Prostate gland (tissue), 2 donors: ENCODE measurements at regions not wholly inside any gene's neighbourhood (a gene's known extent, or its start where the extent isn't known, plus 50 kb on each side); places are given as distances from the start of the nearest gene placed in this dataset.

ENCODE experiments used
- DNase-seq: peaks from one replicate; pipeline ENCODE4 v3.0.0-alpha.2; 2019; ENCODE audit warnings: low spot score
- H3K27ac ChIP-seq, 2 donors: fragments of 200-600 bp; sonication (generic); 2 replicates each; pipeline ENCODE4 v1.5.1; 2017 to 2019
- H3K27me3 ChIP-seq: fragments of 200-600 bp; sonication (generic); replicated peaks from 2 replicates; pipeline ENCODE4 v1.5.1; 2019; ENCODE audit not compliant: insufficient read depth
- H3K36me3 ChIP-seq, 2 donors: fragments of 200-600 bp; sonication (generic); 1 replicate in 1 of 2; 2 replicates in 1 of 2; pipeline versions ENCODE4 v1.5.1 to v1.8.1; 2017 to 2019
- H3K4me1 ChIP-seq: fragments of 200-600 bp; sonication (generic); replicated peaks from 2 replicates; pipeline ENCODE4 v1.5.1; 2019
- H3K4me3 ChIP-seq, 2 donors: fragments of 200-600 bp; sonication (generic); 2 replicates each; pipeline ENCODE4 v1.5.1; 2017 to 2019
- H3K9me3 ChIP-seq: fragments of 200-600 bp; sonication (generic); 2 replicates; pipeline ENCODE4 v1.5.1; 2017
- CTCF ChIP-seq, 4 experiments: fragments of 200-600 bp in 2 of 4; fragments of 450-650 bp in 2 of 4; sonication (generic) in 2 of 4; IDR thresholded peaks; 1 replicate in 3 of 4; 2 replicates in 1 of 4; pipeline ENCODE4 v1.5.1; 2016 to 2019; ENCODE audit warnings: antibody characterized with exemption in 4 of 4, mild to moderate bottlenecking in 2 of 4, moderate library complexity in 2 of 4
- POLR2A ChIP-seq: fragments of 450-650 bp; IDR thresholded peaks from one replicate; pipeline ENCODE4 v1.6.1; 2016; ENCODE audit warnings: antibody characterized with exemption, mild to moderate bottlenecking
- POLR2AphosphoS5 ChIP-seq: sonication (generic); formaldehyde crosslinking; IDR thresholded peaks from one replicate; pipeline ENCODE4 v1.6.1; 2017; ENCODE audit warnings: antibody characterized with exemption
- WGBS: methylation state at CpG from one replicate; pipeline ENCODE4 v1.1.5; 2018; 5-methylcytosine and 5-hydroxymethylcytosine counted together
- intact Hi-C: fragments of 100-400 bp; cut with DNase I; formaldehyde crosslinking; loops from one replicate; pipeline ENCODE4 v1.14.2; 2022

- Histone ChIP-seq H3K4me3 (no peak overlapping the region), H3K36me3 (no peaks in the 10 kb centered on the region), H3K9me3 (no peaks in the 10 kb centered on the region), H3K27me3 (no peaks in the 10 kb centered on the region), H3K4me1 (no peaks in the 10 kb centered on the region), H3K27ac (no peak overlapping the region)
- TF ChIP-seq POLR2A (no peak), CTCF (IDR thresholded peaks at IDR 0.05) (no peak), POLR2AphosphoS5 (no peak)
- intact Hi-C loops = no loop called here
- 81% methylated on average over 14 of the region's 14 CpGs for WGBS
- no peak for DNase-seq
Observed at GRCh38 chr12:34210183-34210582, 187.9 kb downstream of the ALG10 start.

- no peaks in the 10 kb centered on the region for H3K4me1 ChIP-seq
- intact Hi-C loops = no loop called here
- H3K9me3 ChIP-seq = no peaks in the 10 kb centered on the region
- H3K27ac ChIP-seq = no peak overlapping the region
- no peak for TF ChIP-seq POLR2A
- no peak for TF ChIP-seq POLR2AphosphoS5
- TF ChIP-seq CTCF (IDR thresholded peaks at IDR 0.05) = no peak
- 90% methylated on average over 35 of the region's 35 CpGs for WGBS
- DNase-seq = no peak
- no peaks in the 10 kb centered on the region for H3K27me3 ChIP-seq
- H3K4me3 ChIP-seq = no peak overlapping the region
- H3K36me3 ChIP-seq = no peaks in the 10 kb centered on the region
Observed at GRCh38 chr12:34210689-34211530, 188.6 kb downstream of the ALG10 start.

- no peak overlapping the region for H3K27ac ChIP-seq
- H3K4me3 ChIP-seq = no peak overlapping the region
- DNase-seq = no peak
- H3K27me3 ChIP-seq = no peaks in the 10 kb centered on the region
- no peaks in the 10 kb centered on the region for H3K4me1 ChIP-seq
- no peak for TF ChIP-seq POLR2A
- no peak for TF ChIP-seq CTCF (IDR thresholded peaks at IDR 0.05)
- TF ChIP-seq POLR2AphosphoS5 = no peak
- WGBS = 80% methylated on average over 6 of the region's 6 CpGs
- intact Hi-C loops = no loop called here
- no peaks in the 10 kb centered on the region for H3K9me3 ChIP-seq
- no peaks in the 10 kb centered on the region for H3K36me3 ChIP-seq
Observed at GRCh38 chr12:34212651-34213050, 190.4 kb downstream of the ALG10 start.

- 89% methylated on average over 9 of the region's 9 CpGs for WGBS
- DNase-seq = no peak
- Histone ChIP-seq H3K27ac (no peak overlapping the region), H3K27me3 (no peaks in the 10 kb centered on the region), H3K4me1 (no peaks in the 10 kb centered on the region), H3K9me3 (no peaks in the 10 kb centered on the region), H3K36me3 (no peaks in the 10 kb centered on the region), H3K4me3 (no peak overlapping the region)
- intact Hi-C loops = no loop called here
- no peak for TF ChIP-seq CTCF (IDR thresholded peaks at IDR 0.05)
- no peak for TF ChIP-seq POLR2AphosphoS5
Observed at GRCh38 chr12:34214011-34214410, 191.7 kb downstream of the ALG10 start.
